Right atrium auricular region (tissue), 2 donors: ENCODE measurements at regions not wholly inside any gene's neighbourhood (a gene's known extent, or its start where the extent isn't known, plus 50 kb on each side); places are given as distances from the start of the nearest gene placed in this dataset.

ENCODE experiments used
- DNase-seq: peaks from one replicate; pipeline ENCODE4 v3.0.0-alpha.2; 2019; ENCODE audit warnings: low spot score
- H3K27ac ChIP-seq, 2 donors: fragments of 200-600 bp; sonication (generic); 1 replicate in 1 of 2; 2 replicates in 1 of 2; pipeline ENCODE4 v1.5.1; 2016 to 2019
- H3K27me3 ChIP-seq, 2 donors: fragments of 200-600 bp; sonication (generic); one replicate each; pipeline versions ENCODE4 v1.5.1 to v1.6.0; 2017 to 2019
- H3K36me3 ChIP-seq: fragments of 200-600 bp; sonication (generic); one replicate; pipeline ENCODE4 v1.5.1; 2016
- H3K4me1 ChIP-seq, 2 donors: fragments of 200-600 bp; sonication (generic); one replicate each; pipeline versions ENCODE4 v1.5.1 to v1.6.0; 2017 to 2019
- H3K4me3 ChIP-seq, 2 donors: fragments of 200-600 bp; sonication (generic); 1 replicate in 1 of 2; 2 replicates in 1 of 2; pipeline ENCODE4 v1.5.1; 2017 to 2019; ENCODE audit warnings: mild to moderate bottlenecking in 1 of 2, moderate library complexity in 1 of 2
- H3K9me3 ChIP-seq, 2 donors: fragments of 200-600 bp; sonication (generic); one replicate each; pipeline ENCODE4 v1.5.1; 2019
- TF ChIP-seq, protein P1 (sequence below), 2 donors: fragments of 200-600 bp; sonication (generic); IDR thresholded peaks; one replicate each; pipeline ENCODE4 v1.5.1; 2019; ENCODE audit warnings: antibody characterized with exemption in 2 of 2

DNA sequence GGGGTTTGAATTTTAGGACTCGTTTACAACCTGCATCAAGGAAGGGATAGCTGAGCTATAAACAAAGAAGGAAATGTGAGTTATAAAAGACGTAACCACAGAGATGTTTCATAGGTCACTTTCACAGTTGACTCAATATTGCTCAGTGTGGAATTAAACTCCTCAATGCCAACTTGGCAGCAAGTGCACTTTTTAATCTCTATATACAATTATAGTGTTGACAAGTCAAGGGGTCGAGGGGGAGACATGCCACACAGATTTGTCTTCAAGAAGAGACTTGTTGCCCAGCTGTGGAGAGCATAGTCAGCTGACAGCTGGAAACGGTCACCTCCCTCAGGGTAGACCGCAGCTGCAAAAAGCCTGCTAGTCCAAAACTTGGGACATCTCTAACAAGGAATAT, 163.4 kb upstream of the DMAC1 start:
- no peak overlapping the region for H3K27ac ChIP-seq
- TF ChIP-seq, protein P1, sequence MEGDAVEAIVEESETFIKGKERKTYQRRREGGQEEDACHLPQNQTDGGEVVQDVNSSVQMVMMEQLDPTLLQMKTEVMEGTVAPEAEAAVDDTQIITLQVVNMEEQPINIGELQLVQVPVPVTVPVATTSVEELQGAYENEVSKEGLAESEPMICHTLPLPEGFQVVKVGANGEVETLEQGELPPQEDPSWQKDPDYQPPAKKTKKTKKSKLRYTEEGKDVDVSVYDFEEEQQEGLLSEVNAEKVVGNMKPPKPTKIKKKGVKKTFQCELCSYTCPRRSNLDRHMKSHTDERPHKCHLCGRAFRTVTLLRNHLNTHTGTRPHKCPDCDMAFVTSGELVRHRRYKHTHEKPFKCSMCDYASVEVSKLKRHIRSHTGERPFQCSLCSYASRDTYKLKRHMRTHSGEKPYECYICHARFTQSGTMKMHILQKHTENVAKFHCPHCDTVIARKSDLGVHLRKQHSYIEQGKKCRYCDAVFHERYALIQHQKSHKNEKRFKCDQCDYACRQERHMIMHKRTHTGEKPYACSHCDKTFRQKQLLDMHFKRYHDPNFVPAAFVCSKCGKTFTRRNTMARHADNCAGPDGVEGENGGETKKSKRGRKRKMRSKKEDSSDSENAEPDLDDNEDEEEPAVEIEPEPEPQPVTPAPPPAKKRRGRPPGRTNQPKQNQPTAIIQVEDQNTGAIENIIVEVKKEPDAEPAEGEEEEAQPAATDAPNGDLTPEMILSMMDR (IDR thresholded peaks at IDR 0.05): no peak
- H3K4me3 ChIP-seq: no peak overlapping the region
- no peaks in the 10 kb centered on the region for H3K9me3 ChIP-seq
- no peaks in the 10 kb centered on the region for H3K36me3 ChIP-seq
- DNase-seq: no peak
- peaks cover 0 to 7% of the 10 kb centered on the region in 2 donors for H3K4me1 ChIP-seq
- H3K27me3 ChIP-seq: no peaks in the 10 kb centered on the region

- no peaks in the 10 kb centered on the region for H3K36me3 ChIP-seq
- no peaks in the 10 kb centered on the region for H3K9me3 ChIP-seq
- TF ChIP-seq, protein P1 (IDR thresholded peaks at IDR 0.05): no peak
- no peak for DNase-seq
- H3K4me3 ChIP-seq: no peak overlapping the region
- H3K27ac ChIP-seq: no peak overlapping the region
- H3K4me1 ChIP-seq: peaks cover 0 to 7% of the 10 kb centered on the region in 2 donors
- no peaks in the 10 kb centered on the region for H3K27me3 ChIP-seq
These were observed 161.5 kb upstream of the DMAC1 start for GRCh38 chr9:7961076-7961475.

DNA sequence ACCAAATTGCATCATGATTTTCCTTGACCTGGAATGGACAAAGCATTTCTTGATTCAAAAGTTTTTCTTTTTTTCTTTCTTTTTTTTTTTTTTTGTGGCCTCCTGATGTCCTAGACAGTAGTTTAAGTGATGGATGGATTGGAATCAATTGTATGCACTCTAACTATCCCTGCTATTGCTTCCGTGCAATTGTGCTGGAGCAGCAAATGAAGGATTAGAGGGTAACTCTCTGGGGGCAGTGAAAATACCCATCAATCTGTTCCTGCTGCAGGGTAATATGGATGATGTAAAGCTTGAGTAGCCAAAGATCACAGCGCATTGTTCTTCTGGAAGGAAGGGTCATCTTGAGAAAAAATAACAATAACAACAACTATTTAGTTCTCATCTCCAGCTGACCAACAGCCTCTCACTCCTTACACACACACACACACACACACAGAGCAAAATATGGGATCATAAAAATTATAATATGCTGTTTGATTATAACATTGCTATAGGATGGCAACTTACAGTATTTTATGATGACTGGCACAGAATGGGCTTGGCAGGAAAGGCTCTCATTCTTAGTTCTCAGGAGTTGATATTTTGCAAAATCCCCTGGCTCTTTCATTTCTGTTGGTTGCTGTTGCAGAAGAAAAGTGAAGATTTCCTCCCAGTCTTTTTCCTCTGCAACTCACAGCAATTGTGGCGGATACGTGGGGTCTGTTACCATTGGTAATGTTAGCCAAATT, 160.9 kb upstream of the DMAC1 start:
- DNase-seq: no peak
- no peaks in the 10 kb centered on the region for H3K36me3 ChIP-seq
- H3K4me1 ChIP-seq: peaks cover 0 to 7% of the 10 kb centered on the region in 2 donors
- H3K27me3 ChIP-seq: no peaks in the 10 kb centered on the region
- no peak overlapping the region for H3K27ac ChIP-seq
- TF ChIP-seq, protein P1 (IDR thresholded peaks at IDR 0.05): no peak
- no peak overlapping the region for H3K4me3 ChIP-seq
- H3K9me3 ChIP-seq: no peaks in the 10 kb centered on the region

- TF ChIP-seq, protein P1 (IDR thresholded peaks at IDR 0.05): no peak
- no peak for DNase-seq
- peaks cover 0 to 2% of the 10 kb centered on the region in 2 donors for H3K4me1 ChIP-seq
- no peak overlapping the region for H3K4me3 ChIP-seq
- no peaks in the 10 kb centered on the region for H3K36me3 ChIP-seq
- no peaks in the 10 kb centered on the region for H3K9me3 ChIP-seq
- H3K27me3 ChIP-seq: no peaks in the 10 kb centered on the region
- no peak overlapping the region for H3K27ac ChIP-seq
These were observed 158.2 kb upstream of the DMAC1 start for GRCh38 chr9:7957803-7958202.

GRCh38 chr9:7947577-7947976, 148.0 kb upstream of the DMAC1 start:
- Histone ChIP-seq H3K36me3 (no peaks in the 10 kb centered on the region), H3K27me3 (no peaks in the 10 kb centered on the region), H3K27ac (no peak overlapping the region), H3K9me3 (no peaks in the 10 kb centered on the region), H3K4me1 (no peaks in the 10 kb centered on the region), H3K4me3 (no peak overlapping the region)
- no peak for DNase-seq
- TF ChIP-seq, protein P1 (IDR thresholded peaks at IDR 0.05): no peak

- TF ChIP-seq, protein P1 (IDR thresholded peaks at IDR 0.05): no peak
- H3K27me3 ChIP-seq: no peaks in the 10 kb centered on the region
- no peak overlapping the region for H3K27ac ChIP-seq
- H3K36me3 ChIP-seq: no peaks in the 10 kb centered on the region
- no peak for DNase-seq
- no peaks in the 10 kb centered on the region for H3K9me3 ChIP-seq
- no peaks in the 10 kb centered on the region for H3K4me1 ChIP-seq
- no peak overlapping the region for H3K4me3 ChIP-seq
These were observed 146.9 kb upstream of the DMAC1 start for GRCh38 chr9:7946458-7946857.
